HCT116 (cell line): ENCODE measurements at regions not wholly inside any gene's neighbourhood (a gene's known extent, or its start where the extent isn't known, plus 50 kb on each side); places are given as distances from the start of the nearest gene placed in this dataset.

Experiments used
- ATAC-seq: fragments of 200-7000 bp; cut with Tn5 transposase; 2 replicates; pipeline ENCODE4 v1.9.1; 2020; ENCODE audit warnings: mild to moderate bottlenecking, moderate library complexity
- BruUV-seq: library from RNA; stranded (reverse); fragments of 400-500 nt; replicated peaks from 2 replicates; lab custom pipeline; 2021; lab: Mats Ljungman, UMichigan
- CTCF ChIA-PET: fragments of 300-600 bp; sonication (Branson Sonifier 250); formaldehyde crosslinking; loops from one replicate; lab custom pipeline; 2021; ENCODE audit warnings: antibody characterized with exemption; lab: Charles Lee
- POLR2A ChIA-PET: fragments of 300-600, 350-600 bp; sonication (Branson Sonifier 250); formaldehyde crosslinking; loops from one replicate; lab custom pipeline; 2021; ENCODE audit warnings: antibody characterized with exemption; lab: Charles Lee
- RAD21 ChIA-PET, 2 experiments: fragments of 300-600 bp; sonication (Branson Sonifier 250); formaldehyde crosslinking; loops; one replicate each; lab custom pipeline; 2023; ENCODE audit warnings: low total read pairs in 2 of 2; ENCODE audit not compliant: uncharacterized antibody in 2 of 2, unreplicated experiment in 2 of 2, low non-redundant PET in 1 of 2; lab: Charles Lee
- DNase-seq: peaks from one replicate; pipeline ENCODE4 v3.0.0-alpha.2; 2010; ENCODE audit warnings: low read depth, low spot score
- H2AFZ ChIP-seq: fragments of 200-600 bp; shearing (Covaris generic), sonication (generic); 2 replicates; pipeline ENCODE4 v1.6.1; 2017; ENCODE audit warnings: low read depth, mixed run types, mixed read lengths, antibody characterized with exemption, low read length; ENCODE audit not compliant: poor library complexity, severe bottlenecking
- H3K27ac ChIP-seq: 2 replicates; pipeline ENCODE4 v1.5.1; 2012; ENCODE audit warnings: low read depth, low read length
- H3K27me3 ChIP-seq: fragments of 200-600 bp; sonication (generic); 2 replicates; pipeline ENCODE4 v1.6.1; 2016; ENCODE audit warnings: mixed run types, low read length, mixed read lengths; ENCODE audit not compliant: insufficient read depth
- H3K36me3 ChIP-seq, 2 experiments: fragments of 200-500 bp in 1 of 2; fragments of 200-600 bp in 1 of 2; sonication (Bioruptor generic) in 1 of 2; sonication (generic) in 1 of 2; 2 replicates each; pipeline versions ENCODE4 v1.5.1 to v1.6.1; 2014 to 2016; ENCODE audit warnings: low read length in 2 of 2, inconsistent platforms in 1 of 2, mixed read lengths in 1 of 2, mixed run types in 1 of 2; ENCODE audit not compliant: insufficient read depth in 2 of 2, control insufficient read depth in 1 of 2
- H3K4me1 ChIP-seq, 2 experiments: fragments of 200-600 bp in 1 of 2; sonication (generic) in 1 of 2; 2 replicates each; pipeline versions ENCODE4 v1.5.1 to v1.6.1; 2012 to 2017; ENCODE audit warnings: low read length in 2 of 2, inconsistent platforms in 1 of 2, mild to moderate bottlenecking in 1 of 2, mixed read lengths in 1 of 2, mixed run types in 1 of 2, moderate library complexity in 1 of 2; ENCODE audit not compliant: insufficient read depth in 2 of 2, control insufficient read depth in 1 of 2
- H3K4me2 ChIP-seq: fragments of 200-600 bp; sonication (generic); 2 replicates; pipeline ENCODE4 v1.6.1; 2017; ENCODE audit warnings: mixed run types, low read length, mixed read lengths
- H3K4me3 ChIP-seq, 2 experiments: fragments of 200-600 bp in 1 of 2; sonication (generic) in 1 of 2; replicated peaks in 1 of 2; 2 replicates each; pipeline ENCODE4 v1.5.1; 2011 to 2016; ENCODE audit warnings: low read length in 2 of 2, control low read depth in 1 of 2, low read depth in 1 of 2, mild to moderate bottlenecking in 1 of 2, mixed read lengths in 1 of 2, mixed run types in 1 of 2
- H3K79me2 ChIP-seq: fragments of 200-600 bp; sonication (generic); 2 replicates; pipeline ENCODE4 v1.6.1; 2017; ENCODE audit warnings: mild to moderate bottlenecking, mixed run types, low read length, moderate library complexity, mixed read lengths; ENCODE audit not compliant: insufficient read depth
- H3K9ac ChIP-seq: fragments of 200-600 bp; sonication (generic); 2 replicates; pipeline ENCODE4 v1.6.1; 2016; ENCODE audit warnings: low read length, mixed read lengths
- H3K9me2 ChIP-seq: fragments of 200-600 bp; sonication (generic), shearing (Covaris generic); 2 replicates; pipeline ENCODE4 v1.6.1; 2017; ENCODE audit warnings: mixed run types, mild to moderate bottlenecking, moderate library complexity; ENCODE audit not compliant: insufficient read depth
- H3K9me3 ChIP-seq, 2 experiments: fragments of 200-500 bp in 1 of 2; fragments of 200-600 bp in 1 of 2; sonication (Bioruptor generic) in 1 of 2; sonication (generic) in 1 of 2; 2 replicates each; pipeline ENCODE4 v1.6.1; 2014 to 2017; ENCODE audit warnings: low read length in 2 of 2, mixed read lengths in 2 of 2, inconsistent platforms in 1 of 2, low read depth in 1 of 2, mild to moderate bottlenecking in 1 of 2, mixed run types in 1 of 2, moderate library complexity in 1 of 2; ENCODE audit not compliant: control insufficient read depth in 1 of 2, insufficient read depth in 1 of 2
- H4K20me1 ChIP-seq: fragments of 200-600 bp; sonication (generic), shearing (Covaris generic); 2 replicates; pipeline ENCODE4 v1.6.1; 2017; ENCODE audit warnings: mixed run types, mild to moderate bottlenecking, moderate library complexity; ENCODE audit not compliant: insufficient read depth
- CBX3 ChIP-seq: IDR thresholded peaks from 2 replicates; pipeline ENCODE4 v1.6.1; 2012; ENCODE audit warnings: low read depth
- EZH2 ChIP-seq: fragments of 200-600 bp; sonication (generic); IDR thresholded peaks from 2 replicates; pipeline ENCODE4 v1.6.1; 2017; ENCODE audit warnings: antibody characterized with exemption, mixed run types
- EZH2phosphoT487 ChIP-seq: fragments of 200-600 bp; IDR thresholded peaks from 2 replicates; pipeline ENCODE4 v1.6.1; 2018; ENCODE audit warnings: antibody characterized with exemption, borderline replicate concordance
- JUND ChIP-seq: IDR thresholded peaks from 2 replicates; pipeline ENCODE4 v1.6.1; 2012
- MAX ChIP-seq: IDR thresholded peaks from 2 replicates; pipeline ENCODE4 v1.6.1; 2012
- POLR2A ChIP-seq: IDR thresholded peaks from 2 replicates; pipeline ENCODE4 v1.7.0; 2011; ENCODE audit warnings: borderline replicate concordance; ENCODE audit not compliant: insufficient read depth, insufficient read length; ENCODE audit errors: extremely low read depth
- POLR2AphosphoS5 ChIP-seq: IDR thresholded peaks from 2 replicates; pipeline ENCODE4 v1.6.1; 2011; ENCODE audit warnings: mild to moderate bottlenecking, low read depth, low read length, moderate library complexity
- RAD21 ChIP-seq: IDR thresholded peaks from 2 replicates; pipeline ENCODE4 v1.6.1; 2012; ENCODE audit warnings: low read depth, mild to moderate bottlenecking
- SP1 ChIP-seq: IDR thresholded peaks from 2 replicates; pipeline ENCODE4 v1.6.1; 2012; ENCODE audit warnings: low read depth
- SRF ChIP-seq: IDR thresholded peaks from 2 replicates; pipeline ENCODE4 v1.6.1; 2012; ENCODE audit warnings: low read depth
- TCF7L2 ChIP-seq: IDR thresholded peaks from 2 replicates; pipeline ENCODE4 v1.7.0; 2011; ENCODE audit warnings: borderline replicate concordance, inconsistent platforms; ENCODE audit not compliant: insufficient read depth, insufficient read length; ENCODE audit errors: extremely low read depth
- YY1 ChIP-seq: IDR thresholded peaks from 2 replicates; pipeline ENCODE4 v1.6.1; 2011; ENCODE audit warnings: low read length, low read depth, moderate library complexity, mild to moderate bottlenecking; ENCODE audit not compliant: insufficient replicate concordance; ENCODE audit errors: extremely low read depth
- ZNF274 ChIP-seq: fragments of 200-500 bp; sonication (Bioruptor generic); IDR thresholded peaks from 2 replicates; pipeline ENCODE4 v1.6.1; 2014; ENCODE audit warnings: mild to moderate bottlenecking, low read depth, low read length, inconsistent platforms
- intact Hi-C: fragments of 100-400 bp; cut with micrococcal nuclease; formaldehyde crosslinking; loops from 2 replicates; pipeline ENCODE4 v1.10.0; 2022
- TF ChIP-seq, protein P1 (sequence below): IDR thresholded peaks from 2 replicates; pipeline ENCODE4 v1.6.1; 2012; ENCODE audit warnings: low read depth

GRCh38 chr7:68446183-68446582 lies 1152.1 kb upstream of the AUTS2 start:
- ChIA-PET RAD21 (no interaction called here), POLR2A (no interaction called here)
- no peaks in the 10 kb centered on the region for H3K9me2 ChIP-seq
- no peaks in the 10 kb centered on the region for H3K27me3 ChIP-seq
- H3K4me1 ChIP-seq: no peaks in the 10 kb centered on the region
- no TSS peak for BruUV-seq
- H4K20me1 ChIP-seq: no peaks in the 10 kb centered on the region
- ATAC-seq (no peak), DNase-seq (no peak)
- H3K27ac ChIP-seq: no peak overlapping the region
- H3K79me2 ChIP-seq: no peaks in the 10 kb centered on the region
- H2AFZ ChIP-seq: no peak overlapping the region
- H3K4me2 ChIP-seq: no peak overlapping the region
- H3K9ac ChIP-seq: no peak overlapping the region
- H3K9me3 ChIP-seq: peaks cover 0 to 6% of the 10 kb centered on the region in 2 experiments; a peak in 3 of 4 replicates
- no peak for TF ChIP-seq SRF
- TF ChIP-seq MAX: no peak
- TF ChIP-seq, all 23 proteins: peak for 0
- H3K36me3 ChIP-seq: no peaks in the 10 kb centered on the region
- CTCF ChIA-PET: no interaction called here
- intact Hi-C loops: no loop called here
- no peak overlapping the region for H3K4me3 ChIP-seq

GRCh38 chr7:68449099-68449498 lies 1149.2 kb upstream of the AUTS2 start:
- no peaks in the 10 kb centered on the region for H3K4me1 ChIP-seq
- POLR2A ChIA-PET: no interaction called here
- no peak for DNase-seq
- H3K27me3 ChIP-seq: no peaks in the 10 kb centered on the region
- no peaks in the 10 kb centered on the region for H3K79me2 ChIP-seq
- H3K9ac ChIP-seq: no peak overlapping the region
- RAD21 ChIA-PET: no interaction called here
- CTCF ChIA-PET: no interaction called here
- no peaks in the 10 kb centered on the region for H4K20me1 ChIP-seq
- H3K9me3 ChIP-seq: peaks cover 5 to 9% of the 10 kb centered on the region in 2 experiments; a peak in 2 of 4 replicates
- no peaks in the 10 kb centered on the region for H3K9me2 ChIP-seq
- intact Hi-C loops: no loop called here
- H3K4me3 ChIP-seq: no peak overlapping the region
- no peak overlapping the region for H2AFZ ChIP-seq
- no TSS peak for BruUV-seq
- TF ChIP-seq SRF (no peak), EZH2 (no peak), EZH2phosphoT487 (no peak), TCF7L2 (no peak), JUND (no peak), RAD21 (no peak), ZNF274 (no peak), CBX3 (no peak), SP1 (no peak), POLR2AphosphoS5 (no peak), POLR2A (no peak), YY1 (no peak)
- TF ChIP-seq, protein P1, sequence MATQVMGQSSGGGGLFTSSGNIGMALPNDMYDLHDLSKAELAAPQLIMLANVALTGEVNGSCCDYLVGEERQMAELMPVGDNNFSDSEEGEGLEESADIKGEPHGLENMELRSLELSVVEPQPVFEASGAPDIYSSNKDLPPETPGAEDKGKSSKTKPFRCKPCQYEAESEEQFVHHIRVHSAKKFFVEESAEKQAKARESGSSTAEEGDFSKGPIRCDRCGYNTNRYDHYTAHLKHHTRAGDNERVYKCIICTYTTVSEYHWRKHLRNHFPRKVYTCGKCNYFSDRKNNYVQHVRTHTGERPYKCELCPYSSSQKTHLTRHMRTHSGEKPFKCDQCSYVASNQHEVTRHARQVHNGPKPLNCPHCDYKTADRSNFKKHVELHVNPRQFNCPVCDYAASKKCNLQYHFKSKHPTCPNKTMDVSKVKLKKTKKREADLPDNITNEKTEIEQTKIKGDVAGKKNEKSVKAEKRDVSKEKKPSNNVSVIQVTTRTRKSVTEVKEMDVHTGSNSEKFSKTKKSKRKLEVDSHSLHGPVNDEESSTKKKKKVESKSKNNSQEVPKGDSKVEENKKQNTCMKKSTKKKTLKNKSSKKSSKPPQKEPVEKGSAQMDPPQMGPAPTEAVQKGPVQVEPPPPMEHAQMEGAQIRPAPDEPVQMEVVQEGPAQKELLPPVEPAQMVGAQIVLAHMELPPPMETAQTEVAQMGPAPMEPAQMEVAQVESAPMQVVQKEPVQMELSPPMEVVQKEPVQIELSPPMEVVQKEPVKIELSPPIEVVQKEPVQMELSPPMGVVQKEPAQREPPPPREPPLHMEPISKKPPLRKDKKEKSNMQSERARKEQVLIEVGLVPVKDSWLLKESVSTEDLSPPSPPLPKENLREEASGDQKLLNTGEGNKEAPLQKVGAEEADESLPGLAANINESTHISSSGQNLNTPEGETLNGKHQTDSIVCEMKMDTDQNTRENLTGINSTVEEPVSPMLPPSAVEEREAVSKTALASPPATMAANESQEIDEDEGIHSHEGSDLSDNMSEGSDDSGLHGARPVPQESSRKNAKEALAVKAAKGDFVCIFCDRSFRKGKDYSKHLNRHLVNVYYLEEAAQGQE: no peak
- TF ChIP-seq, all 23 proteins: peak for 0
- no peak overlapping the region for H3K27ac ChIP-seq
- H3K36me3 ChIP-seq: no peaks in the 10 kb centered on the region
- no peak for ATAC-seq
- H3K4me2 ChIP-seq: no peak overlapping the region
